H1 (cell line): ENCODE measurements at regions not wholly inside any gene's neighbourhood (a gene's known extent, or its start where the extent isn't known, plus 50 kb on each side); places are given as distances from the start of the nearest gene placed in this dataset.

Experiments
- PHF8 ChIP-seq: fragments of 200-600 bp; sonication (generic); conservative IDR thresholded peaks from 2 replicates; pipeline ENCODE4 v1.7.1; 2012; ENCODE audit warnings: low read depth, mild to moderate bottlenecking, inconsistent platforms, low read length, moderate library complexity

- TF ChIP-seq PHF8, result no peak
Observed at GRCh38 chr1:94324178-94324544, 86.8 kb upstream of the ARHGAP29 start (continued).
